Loucy (cell line): ENCODE measurements at regions not wholly inside any gene's neighbourhood (a gene's known extent, or its start where the extent isn't known, plus 50 kb on each side); places are given as distances from the start of the nearest gene placed in this dataset.

Experiments
- EZH2phosphoT487 ChIP-seq: fragments of 200-600 bp; IDR thresholded peaks from 2 replicates; pipeline ENCODE4 v1.6.1; 2018; ENCODE audit warnings: antibody characterized with exemption, mild to moderate bottlenecking, moderate library complexity, borderline replicate concordance
- TF ChIP-seq, protein P1 (sequence below): fragments of 200-600 bp; sonication (generic); conservative IDR thresholded peaks from 2 replicates; pipeline ENCODE4 v1.5.1; 2014; ENCODE audit warnings: mild to moderate bottlenecking, antibody characterized with exemption, low read length

DNA sequence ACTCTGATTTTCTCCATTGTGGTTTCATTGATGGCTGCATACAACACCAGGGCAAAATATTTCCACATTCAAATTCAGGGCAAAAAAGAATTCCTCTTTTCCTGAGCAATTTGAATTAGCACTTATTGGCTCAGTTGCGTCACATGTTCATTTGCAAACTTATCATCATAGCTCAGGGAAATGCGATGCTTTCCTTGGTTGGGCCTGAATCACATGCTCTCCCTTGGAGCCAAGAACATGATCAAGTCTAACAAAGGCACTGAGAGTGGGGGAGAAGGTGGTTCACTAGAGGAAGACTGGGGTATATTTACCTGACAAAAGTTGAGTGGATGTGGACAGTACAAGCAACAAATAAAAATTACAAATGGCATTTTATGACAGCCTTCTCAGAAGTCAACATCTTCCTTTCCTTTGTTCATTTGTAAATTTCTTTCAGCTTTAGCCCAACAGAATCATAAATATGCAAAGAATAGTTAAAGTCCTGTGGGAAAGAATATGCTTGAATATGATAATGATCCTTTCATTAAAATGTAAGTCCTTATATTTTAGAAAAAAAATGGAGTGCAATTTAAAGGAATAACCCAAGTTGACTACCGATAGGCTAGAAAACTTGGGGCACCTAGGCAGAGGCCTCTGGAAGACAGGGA is 277.2 kb downstream of the NEDD1 start:
- TF ChIP-seq, protein P1, sequence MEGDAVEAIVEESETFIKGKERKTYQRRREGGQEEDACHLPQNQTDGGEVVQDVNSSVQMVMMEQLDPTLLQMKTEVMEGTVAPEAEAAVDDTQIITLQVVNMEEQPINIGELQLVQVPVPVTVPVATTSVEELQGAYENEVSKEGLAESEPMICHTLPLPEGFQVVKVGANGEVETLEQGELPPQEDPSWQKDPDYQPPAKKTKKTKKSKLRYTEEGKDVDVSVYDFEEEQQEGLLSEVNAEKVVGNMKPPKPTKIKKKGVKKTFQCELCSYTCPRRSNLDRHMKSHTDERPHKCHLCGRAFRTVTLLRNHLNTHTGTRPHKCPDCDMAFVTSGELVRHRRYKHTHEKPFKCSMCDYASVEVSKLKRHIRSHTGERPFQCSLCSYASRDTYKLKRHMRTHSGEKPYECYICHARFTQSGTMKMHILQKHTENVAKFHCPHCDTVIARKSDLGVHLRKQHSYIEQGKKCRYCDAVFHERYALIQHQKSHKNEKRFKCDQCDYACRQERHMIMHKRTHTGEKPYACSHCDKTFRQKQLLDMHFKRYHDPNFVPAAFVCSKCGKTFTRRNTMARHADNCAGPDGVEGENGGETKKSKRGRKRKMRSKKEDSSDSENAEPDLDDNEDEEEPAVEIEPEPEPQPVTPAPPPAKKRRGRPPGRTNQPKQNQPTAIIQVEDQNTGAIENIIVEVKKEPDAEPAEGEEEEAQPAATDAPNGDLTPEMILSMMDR: no peak
- TF ChIP-seq EZH2phosphoT487: no peak
